ENCODE measurements at regions not wholly inside any gene's neighbourhood (a gene's known extent, or its start where the extent isn't known, plus 50 kb on each side); places are given as distances from the start of the nearest gene placed in this dataset.

- TF ChIP-seq CTCF (IDR thresholded peaks at IDR 0.05) (no peak), REST (IDR thresholded peaks at IDR 0.05; ENCODE audit: insufficient read depth in 1 of 2, low read depth in 2 of 2, low read length in 1 of 2) (no peak), POLR2AphosphoS5 (IDR thresholded peaks at IDR 0.05; ENCODE audit: low read depth, low read length) (no peak), TCF7L2 (IDR thresholded peaks at IDR 0.05; ENCODE audit: low read depth, low read length) (no peak)
Observed at GRCh38 chr5:96076451-96076850, 114.8 kb upstream of the ELL2 start.
